ENCODE measurements at regions not wholly inside any gene's neighbourhood (a gene's known extent, or its start where the extent isn't known, plus 50 kb on each side); places are given as distances from the start of the nearest gene placed in this dataset.

GRCh38 chr5:32981061-32981460 lies 269.9 kb downstream of the NPR3 start:
- DNase-seq (ENCODE audit: low read depth, low spot score) = no peak
- H3K27ac ChIP-seq = no peak overlapping the region

GRCh38 chr5:32984851-32985610 lies 273.9 kb downstream of the NPR3 start:
- peak overlapping the region; percentile 41 for H3K27ac ChIP-seq
- no peak for DNase-seq (ENCODE audit: low read depth, low spot score)

- H3K27ac ChIP-seq = peak overlapping the region; percentile 91
- no peak for DNase-seq (ENCODE audit: low read depth, low spot score)
Measured at GRCh38 chr5:32989815-32990214, 278.7 kb downstream of the NPR3 start.

- DNase-seq (ENCODE audit: low read depth, low spot score) = peak; percentile 27
- H3K27ac ChIP-seq = peak overlapping the region; percentile 91
Measured at GRCh38 chr5:32990593-32991420, 279.7 kb downstream of the NPR3 start.

GRCh38 chr5:32991421-32991815 lies 280.3 kb downstream of the NPR3 start:
- peak overlapping the region; percentile 91 for H3K27ac ChIP-seq
- peak; percentile 68 for DNase-seq (ENCODE audit: low read depth, low spot score)

- DNase-seq (ENCODE audit: low read depth, low spot score) = no peak
- no peak overlapping the region for H3K27ac ChIP-seq
Measured at GRCh38 chr5:32996336-32996735, 285.2 kb downstream of the NPR3 start.

GRCh38 chr5:33008751-33009418 lies 297.8 kb downstream of the NPR3 start:
- peak; percentile 91 for DNase-seq (ENCODE audit: low read depth, low spot score)
- H3K27ac ChIP-seq = peak overlapping the region; percentile 74

GRCh38 chr5:33010846-33011245 lies 299.7 kb downstream of the NPR3 start:
- no peak for DNase-seq (ENCODE audit: low read depth, low spot score)
- no peak overlapping the region for H3K27ac ChIP-seq

- H3K27ac ChIP-seq = no peak overlapping the region
- no peak for DNase-seq (ENCODE audit: low read depth, low spot score)
Measured at GRCh38 chr5:33011801-33012200, 300.7 kb downstream of the NPR3 start.

- DNase-seq (ENCODE audit: low read depth, low spot score) = no peak
- H3K27ac ChIP-seq = no peak overlapping the region
Measured at GRCh38 chr5:33023649-33024048, 312.5 kb downstream of the NPR3 start.

- no peak for DNase-seq (ENCODE audit: low read depth, low spot score)
- no peak overlapping the region for H3K27ac ChIP-seq
Measured at GRCh38 chr5:33032271-33033070, 321.4 kb downstream of the NPR3 start.

GRCh38 chr5:33033516-33033915 lies 322.4 kb downstream of the NPR3 start:
- H3K27ac ChIP-seq = no peak overlapping the region
- DNase-seq (ENCODE audit: low read depth, low spot score) = no peak

- no peak overlapping the region for H3K27ac ChIP-seq
- DNase-seq (ENCODE audit: low read depth, low spot score) = no peak
Measured at GRCh38 chr5:33034777-33035176, 323.7 kb downstream of the NPR3 start.

- H3K27ac ChIP-seq = no peak overlapping the region
- DNase-seq (ENCODE audit: low read depth, low spot score) = no peak
Measured at GRCh38 chr5:33035851-33036527, 324.9 kb downstream of the NPR3 start.

- DNase-seq (ENCODE audit: low read depth, low spot score) = no peak
- H3K27ac ChIP-seq = no peak overlapping the region
Measured at GRCh38 chr5:33037076-33037475, 326.0 kb downstream of the NPR3 start.

GRCh38 chr5:33041586-33041985 lies 330.5 kb downstream of the NPR3 start:
- H3K27ac ChIP-seq = no peak overlapping the region
- no peak for DNase-seq (ENCODE audit: low read depth, low spot score)

GRCh38 chr5:33043343-33043997 lies 332.3 kb downstream of the NPR3 start:
- no peak for DNase-seq (ENCODE audit: low read depth, low spot score)
- H3K27ac ChIP-seq = no peak overlapping the region

GRCh38 chr5:33046091-33046490 lies 335.0 kb downstream of the NPR3 start:
- no peak for DNase-seq (ENCODE audit: low read depth, low spot score)
- H3K27ac ChIP-seq = no peak overlapping the region

- no peak overlapping the region for H3K27ac ChIP-seq
- DNase-seq (ENCODE audit: low read depth, low spot score) = no peak
Measured at GRCh38 chr5:33048315-33048714, 337.2 kb downstream of the NPR3 start.
